ENCODE measurements at regions not wholly inside any gene's neighbourhood (a gene's known extent, or its start where the extent isn't known, plus 50 kb on each side); places are given as distances from the start of the nearest gene placed in this dataset.

GRCh38 chr7:124426621-124427020, 339.0 kb downstream of the GPR37 start:
- no peaks in the 10 kb centered on the region for H3K4me1 ChIP-seq
- TF ChIP-seq CTCF (IDR thresholded peaks at IDR 0.05) (no peak), POLR2AphosphoS5 (IDR thresholded peaks at IDR 0.05) (no peak), POLR2A (IDR thresholded peaks at IDR 0.05) (no peak), EP300 (IDR thresholded peaks at IDR 0.05) (no peak)
- H3K4me3 ChIP-seq, result no peak overlapping the region
- H3K27me3 ChIP-seq, result no peaks in the 10 kb centered on the region
- no peak for DNase-seq
- H3K27ac ChIP-seq, result no peak overlapping the region
- no peaks in the 10 kb centered on the region for H3K36me3 ChIP-seq
- H3K9me3 ChIP-seq, result no peaks in the 10 kb centered on the region
- intact Hi-C loops (cut with DNase I), result no loop called here

- TF ChIP-seq POLR2A (IDR thresholded peaks at IDR 0.05) (no peak), POLR2AphosphoS5 (IDR thresholded peaks at IDR 0.05) (no peak), CTCF (IDR thresholded peaks at IDR 0.05) (no peak), EP300 (IDR thresholded peaks at IDR 0.05) (no peak)
- 62 to 76% methylated on average over 3 of the region's 3 CpGs for WGBS, 2 donors
- Histone ChIP-seq H3K4me1 (no peaks in the 10 kb centered on the region), H3K27me3 (no peaks in the 10 kb centered on the region), H3K9me3 (no peaks in the 10 kb centered on the region), H3K36me3 (no peaks in the 10 kb centered on the region), H3K27ac (no peak overlapping the region), H3K4me3 (no peak overlapping the region)
- intact Hi-C loops (cut with DNase I), result no loop called here
- DNase-seq, result no peak
These were observed 341.7 kb downstream of the GPR37 start for GRCh38 chr7:124423863-124424262.

- Histone ChIP-seq H3K4me1 (no peaks in the 10 kb centered on the region), H3K36me3 (no peaks in the 10 kb centered on the region), H3K27me3 (no peaks in the 10 kb centered on the region), H3K4me3 (no peak overlapping the region), H3K9me3 (no peaks in the 10 kb centered on the region), H3K27ac (no peak overlapping the region)
- no peak for DNase-seq
- 80 to 82% methylated on average over 3 of the region's 3 CpGs for WGBS, 2 donors
- TF ChIP-seq EP300 (IDR thresholded peaks at IDR 0.05), result no peak
- TF ChIP-seq POLR2AphosphoS5 (IDR thresholded peaks at IDR 0.05), result no peak
- no peak for TF ChIP-seq POLR2A (IDR thresholded peaks at IDR 0.05)
- TF ChIP-seq CTCF (IDR thresholded peaks at IDR 0.05), result no peak
- intact Hi-C loops (cut with DNase I), result no loop called here
These were observed 343.5 kb downstream of the GPR37 start for GRCh38 chr7:124422081-124422480.

GRCh38 chr7:124420367-124420766, 345.2 kb downstream of the GPR37 start:
- no peaks in the 10 kb centered on the region for H3K9me3 ChIP-seq
- H3K27ac ChIP-seq, result no peak overlapping the region
- TF ChIP-seq EP300 (IDR thresholded peaks at IDR 0.05) (no peak), CTCF (IDR thresholded peaks at IDR 0.05) (no peak), POLR2AphosphoS5 (IDR thresholded peaks at IDR 0.05) (no peak), POLR2A (IDR thresholded peaks at IDR 0.05) (no peak)
- intact Hi-C loops (cut with DNase I), result no loop called here
- H3K4me1 ChIP-seq, result no peaks in the 10 kb centered on the region
- no peak overlapping the region for H3K4me3 ChIP-seq
- no peaks in the 10 kb centered on the region for H3K36me3 ChIP-seq
- 73 to 92% methylated on average over 2 of the region's 2 CpGs for WGBS, 2 donors
- H3K27me3 ChIP-seq, result no peaks in the 10 kb centered on the region
- DNase-seq, result no peak

GRCh38 chr7:124413029-124413428, 352.6 kb downstream of the GPR37 start:
- intact Hi-C loops (cut with DNase I), result no loop called here
- TF ChIP-seq POLR2AphosphoS5 (IDR thresholded peaks at IDR 0.05) (no peak), POLR2A (IDR thresholded peaks at IDR 0.05) (no peak), CTCF (IDR thresholded peaks at IDR 0.05) (no peak), EP300 (IDR thresholded peaks at IDR 0.05) (no peak)
- Histone ChIP-seq H3K4me3 (no peak overlapping the region), H3K27ac (no peak overlapping the region), H3K27me3 (no peaks in the 10 kb centered on the region), H3K4me1 (no peaks in the 10 kb centered on the region), H3K9me3 (no peaks in the 10 kb centered on the region), H3K36me3 (no peaks in the 10 kb centered on the region)
- WGBS, 2 donors, result 36 to 44% methylated on average over 3 of the region's 3 CpGs
- no peak for DNase-seq

All from sigmoid colon (tissue), 6 donors.